Uterus (tissue), 3 donors: ENCODE measurements at regions not wholly inside any gene's neighbourhood (a gene's known extent, or its start where the extent isn't known, plus 50 kb on each side); places are given as distances from the start of the nearest gene placed in this dataset.

ENCODE experiments used
- DNase-seq, 2 donors: peaks; one replicate each; pipeline ENCODE4 v3.0.0-alpha.2; 2019 to 2020
- H3K27ac ChIP-seq, 2 donors: fragments of 200-600 bp; sonication (generic); 1 replicate in 1 of 2; 2 replicates in 1 of 2; pipeline ENCODE4 v1.5.1; 2016 to 2018
- H3K27me3 ChIP-seq, 2 donors: fragments of 200-600 bp; sonication (generic); one replicate each; pipeline ENCODE4 v1.5.1; 2018 to 2019; ENCODE audit warnings: control low read depth in 1 of 2
- H3K36me3 ChIP-seq, 2 donors: fragments of 200-600 bp; sonication (generic); one replicate each; pipeline ENCODE4 v1.5.1; 2019; ENCODE audit warnings: control low read depth in 1 of 2
- H3K4me1 ChIP-seq, 2 donors: fragments of 200-600 bp; sonication (generic); one replicate each; pipeline ENCODE4 v1.5.1; 2018 to 2019; ENCODE audit warnings: control low read depth in 1 of 2
- H3K4me3 ChIP-seq, 2 donors: fragments of 200-600 bp; sonication (generic); 1 replicate in 1 of 2; 2 replicates in 1 of 2; pipeline ENCODE4 v1.5.1; 2018 to 2019; ENCODE audit warnings: mild to moderate bottlenecking in 1 of 2
- H3K9me3 ChIP-seq, 2 donors: fragments of 200-600 bp; sonication (generic); one replicate each; pipeline ENCODE4 v1.5.1; 2019; ENCODE audit warnings: control low read depth in 1 of 2
- POLR2A ChIP-seq, 2 donors: fragments of 450-650 bp; IDR thresholded peaks; one replicate each; pipeline ENCODE4 v1.6.1; 2016; ENCODE audit warnings: antibody characterized with exemption in 2 of 2, mild to moderate bottlenecking in 1 of 2, moderate library complexity in 1 of 2
- intact Hi-C: fragments of 100-400 bp; cut with DNase I; formaldehyde crosslinking; loops from one replicate; pipeline ENCODE4 v1.15.1; 2023; ENCODE audit warnings: low total_unique reads
- TF ChIP-seq, protein P1 (sequence below), 4 experiments: fragments of 200-600 bp in 2 of 4; fragments of 450-650 bp in 2 of 4; sonication (generic) in 2 of 4; IDR thresholded peaks; one replicate each; pipeline ENCODE4 v1.5.1; 2016 to 2019; ENCODE audit warnings: antibody characterized with exemption in 4 of 4, mild to moderate bottlenecking in 2 of 4, moderate library complexity in 1 of 4
- donor health status: DM: yes; HTN: yes; CAD: no.

GRCh38 chr12:98296462-98297079, 218.8 kb upstream of the TMPO start:
- no peaks in the 10 kb centered on the region for H3K4me1 ChIP-seq
- no peaks in the 10 kb centered on the region for H3K9me3 ChIP-seq
- no peaks in the 10 kb centered on the region for H3K36me3 ChIP-seq
- intact Hi-C loops: no loop called here
- DNase-seq: no peak
- H3K27ac ChIP-seq: no peak overlapping the region
- H3K27me3 ChIP-seq: no peaks in the 10 kb centered on the region
- H3K4me3 ChIP-seq: no peak overlapping the region
- TF ChIP-seq, protein P1, sequence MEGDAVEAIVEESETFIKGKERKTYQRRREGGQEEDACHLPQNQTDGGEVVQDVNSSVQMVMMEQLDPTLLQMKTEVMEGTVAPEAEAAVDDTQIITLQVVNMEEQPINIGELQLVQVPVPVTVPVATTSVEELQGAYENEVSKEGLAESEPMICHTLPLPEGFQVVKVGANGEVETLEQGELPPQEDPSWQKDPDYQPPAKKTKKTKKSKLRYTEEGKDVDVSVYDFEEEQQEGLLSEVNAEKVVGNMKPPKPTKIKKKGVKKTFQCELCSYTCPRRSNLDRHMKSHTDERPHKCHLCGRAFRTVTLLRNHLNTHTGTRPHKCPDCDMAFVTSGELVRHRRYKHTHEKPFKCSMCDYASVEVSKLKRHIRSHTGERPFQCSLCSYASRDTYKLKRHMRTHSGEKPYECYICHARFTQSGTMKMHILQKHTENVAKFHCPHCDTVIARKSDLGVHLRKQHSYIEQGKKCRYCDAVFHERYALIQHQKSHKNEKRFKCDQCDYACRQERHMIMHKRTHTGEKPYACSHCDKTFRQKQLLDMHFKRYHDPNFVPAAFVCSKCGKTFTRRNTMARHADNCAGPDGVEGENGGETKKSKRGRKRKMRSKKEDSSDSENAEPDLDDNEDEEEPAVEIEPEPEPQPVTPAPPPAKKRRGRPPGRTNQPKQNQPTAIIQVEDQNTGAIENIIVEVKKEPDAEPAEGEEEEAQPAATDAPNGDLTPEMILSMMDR (IDR thresholded peaks at IDR 0.05): no peak
- TF ChIP-seq POLR2A (IDR thresholded peaks at IDR 0.05): no peak

GRCh38 chr12:98297538-98297937, 217.9 kb upstream of the TMPO start:
- Histone ChIP-seq H3K9me3 (no peaks in the 10 kb centered on the region), H3K27me3 (no peaks in the 10 kb centered on the region), H3K36me3 (no peaks in the 10 kb centered on the region), H3K4me3 (no peak overlapping the region), H3K27ac (no peak overlapping the region), H3K4me1 (no peaks in the 10 kb centered on the region)
- intact Hi-C loops: no loop called here
- TF ChIP-seq, protein P1 (IDR thresholded peaks at IDR 0.05): no peak
- TF ChIP-seq POLR2A (IDR thresholded peaks at IDR 0.05): no peak
- no peak for DNase-seq

DNA sequence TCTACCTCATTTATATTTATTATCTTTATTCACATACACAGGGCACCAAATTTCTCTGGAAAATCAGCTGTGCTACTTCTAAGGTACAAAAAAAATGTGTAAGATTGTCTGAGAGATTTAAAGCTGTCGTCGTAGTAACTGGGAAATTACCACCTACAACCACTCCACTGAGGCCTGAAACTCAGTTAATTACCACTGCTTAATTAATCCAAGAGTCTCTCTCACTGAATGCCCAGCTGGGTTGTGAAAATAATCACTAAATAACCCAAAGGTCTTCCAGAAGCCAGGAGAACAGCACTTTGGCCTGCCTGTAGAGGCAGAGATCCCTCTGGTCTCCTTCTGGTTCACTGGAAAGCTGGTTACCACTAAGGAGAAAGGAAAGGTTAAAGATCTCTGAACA, 207.2 kb upstream of the TMPO start:
- Histone ChIP-seq H3K27ac (no peak overlapping the region), H3K4me3 (no peak overlapping the region), H3K36me3 (no peaks in the 10 kb centered on the region), H3K9me3 (no peaks in the 10 kb centered on the region), H3K27me3 (no peaks in the 10 kb centered on the region), H3K4me1 (no peaks in the 10 kb centered on the region)
- no peak for DNase-seq
- TF ChIP-seq POLR2A (IDR thresholded peaks at IDR 0.05): no peak
- TF ChIP-seq, protein P1 (IDR thresholded peaks at IDR 0.05): no peak
- intact Hi-C loops: no loop called here

DNA sequence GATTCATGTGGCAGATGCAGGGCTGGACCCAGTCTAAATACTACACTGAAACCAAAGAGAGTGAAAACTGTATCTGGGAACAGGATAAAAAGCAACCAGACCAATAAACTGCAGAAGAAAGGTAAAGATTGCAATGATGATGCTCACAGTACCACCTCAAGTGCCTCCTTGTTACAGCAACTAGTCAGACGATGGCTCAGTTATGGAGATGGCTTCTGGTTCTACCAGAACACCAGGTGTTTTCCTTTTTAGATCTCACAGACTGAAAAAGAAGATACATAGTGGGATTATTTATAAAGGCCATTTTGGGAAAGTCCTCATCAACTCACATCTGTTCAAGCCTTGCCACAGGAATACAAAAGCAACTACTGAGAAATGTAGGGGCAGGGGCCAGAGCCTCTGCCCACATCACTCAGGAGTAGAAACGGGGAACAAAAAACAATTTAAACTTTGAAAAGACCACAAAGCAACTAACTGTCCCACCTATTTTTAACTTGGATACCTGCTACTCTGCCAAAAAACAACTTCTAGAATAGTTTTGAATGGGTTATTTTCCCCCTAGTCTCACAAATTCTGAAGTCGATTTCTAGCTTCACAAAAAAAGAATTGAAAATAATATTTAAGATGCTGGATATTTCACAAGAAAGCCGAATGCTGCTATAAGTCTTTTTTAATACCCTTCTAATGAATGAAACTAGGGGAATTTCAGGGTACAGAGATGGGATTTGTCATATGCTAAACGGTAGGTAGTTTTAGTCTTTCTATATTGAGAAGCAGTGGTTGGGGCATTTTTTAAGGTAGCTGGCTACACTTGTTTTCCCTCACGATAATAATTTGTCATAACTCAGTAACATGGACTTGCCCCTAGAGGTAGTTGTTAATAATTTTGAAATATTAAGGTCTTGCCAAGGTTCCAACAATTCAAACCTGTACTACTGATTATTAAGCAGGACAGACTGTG, 197.2 kb upstream of the TMPO start:
- H3K27me3 ChIP-seq: no peaks in the 10 kb centered on the region
- no peak for DNase-seq
- H3K4me1 ChIP-seq: no peaks in the 10 kb centered on the region
- no peaks in the 10 kb centered on the region for H3K9me3 ChIP-seq
- TF ChIP-seq, protein P1 (IDR thresholded peaks at IDR 0.05): no peak
- no peak for TF ChIP-seq POLR2A (IDR thresholded peaks at IDR 0.05)
- intact Hi-C loops: no loop called here
- H3K27ac ChIP-seq: no peak overlapping the region
- H3K36me3 ChIP-seq: no peaks in the 10 kb centered on the region
- no peak overlapping the region for H3K4me3 ChIP-seq
